ENCODE measurements at regions not wholly inside any gene's neighbourhood (a gene's known extent, or its start where the extent isn't known, plus 50 kb on each side); places are given as distances from the start of the nearest gene placed in this dataset.

GRCh38 chr9:80789831-80790230, 899.5 kb downstream of the TLE1 start:
- no peak for TF ChIP-seq TBP (IDR thresholded peaks at IDR 0.05; ENCODE audit: low read depth, low read length)
- TF ChIP-seq ATF2 (IDR thresholded peaks at IDR 0.05; ENCODE audit: low read length), result no peak
- TF ChIP-seq PHF8 (conservative IDR thresholded peaks at IDR 0.05; ENCODE audit: low read depth, low read length), result no peak
- no peak for TF ChIP-seq TEAD4 (IDR thresholded peaks at IDR 0.05; ENCODE audit: low read depth, low read length)
- TF ChIP-seq NANOG (IDR thresholded peaks at IDR 0.05; ENCODE audit: insufficient read depth, low read depth, low read length, poor library complexity, severe bottlenecking), result no peak
- CTCF ChIA-PET (ENCODE audit: partially characterized antibody), result no interaction called here
- Histone ChIP-seq H3K23ac (ENCODE audit: insufficient read length) (no peak overlapping the region), H3K4me2 (ENCODE audit: insufficient read depth in 1 of 2, low read depth in 2 of 2, low read length in 2 of 2) (no peak overlapping the region), H3K36me3 (ENCODE audit: control insufficient read depth in 2 of 4, insufficient read depth in 4 of 4, low read length in 3 of 4) (no peaks in the 10 kb centered on the region), H2BK12ac (ENCODE audit: low read depth, low read length) (no peak overlapping the region), H4K20me1 (replicated peaks in 1 of 2; ENCODE audit: control insufficient read depth in 1 of 2, insufficient read depth in 2 of 2, low read length in 2 of 2) (no peaks in the 10 kb centered on the region), H3K23me2 (ENCODE audit: low read depth, low read length) (no peaks in the 10 kb centered on the region), H3K14ac (ENCODE audit: insufficient read length) (no peak overlapping the region), H2BK20ac (ENCODE audit: low read length) (no peak overlapping the region), H2AK5ac (ENCODE audit: low read depth, low read length) (no peak overlapping the region), H3K27ac (ENCODE audit: low read depth, low read length) (no peak overlapping the region), H2BK15ac (ENCODE audit: low read length) (no peak overlapping the region), H3K56ac (replicated peaks; ENCODE audit: insufficient read length, low read depth, low read length) (no peak overlapping the region), H4K5ac (ENCODE audit: insufficient read length, low read depth, low read length) (no peak overlapping the region), H3K27me3 (replicated peaks in 1 of 4; ENCODE audit: control insufficient read depth in 3 of 4, extremely low read depth in 1 of 4, insufficient read depth in 3 of 4, low read length in 3 of 4) (no peaks in the 10 kb centered on the region), H4K8ac (ENCODE audit: extremely low read depth, insufficient read depth, low read length) (no peak overlapping the region), H3K9me3 (ENCODE audit: insufficient read depth in 2 of 2, low read depth in 1 of 2, low read length in 1 of 2) (no peaks in the 10 kb centered on the region), H2BK5ac (ENCODE audit: low read depth, low read length) (no peak overlapping the region), H3K4ac (replicated peaks; ENCODE audit: insufficient read length, low read depth, low read length) (no peak overlapping the region), H3K79me1 (ENCODE audit: low read depth, low read length) (no peaks in the 10 kb centered on the region), H4K91ac (replicated peaks; ENCODE audit: insufficient read length, low read length) (no peak overlapping the region), H3K18ac (ENCODE audit: extremely low read depth, low read length) (no peak overlapping the region), H2AFZ (ENCODE audit: low read length) (no peak overlapping the region), H2BK120ac (replicated peaks; ENCODE audit: low read depth, low read length) (no peak overlapping the region), H3K4me1 (replicated peaks in 1 of 4; ENCODE audit: control insufficient read depth in 3 of 4, insufficient read depth in 4 of 4, low read length in 3 of 4) (no peaks in the 10 kb centered on the region), H3K4me3 (ENCODE audit: extremely low read depth in 1 of 4, insufficient read depth in 2 of 4, low read depth in 3 of 4, low read length in 4 of 4) (no peak overlapping the region), H3K79me2 (ENCODE audit: control insufficient read depth in 1 of 2, insufficient read depth in 2 of 2, low read length in 2 of 2) (no peaks in the 10 kb centered on the region), H3K9ac (replicated peaks in 1 of 4; ENCODE audit: extremely low read depth in 1 of 4, low read depth in 3 of 4, low read length in 3 of 4) (no peak overlapping the region)
- WGBS, 2 experiments (ENCODE audit: extremely low coverage in 1 of 2, insufficient coverage in 1 of 2, insufficient read length in 1 of 2, insufficient replicate concordance in 2 of 2, low coverage in 1 of 2, low lambda C conversion rate in 2 of 2, missing lambda C conversion rate in 1 of 2), result 98% methylated on average over 5 of the region's 5 CpGs; no CpG with 5 or more reads in 1 of the 2 experiments
- DNase-seq (ENCODE audit: low read depth in 1 of 2, low spot score in 2 of 2) (no peak), FAIRE-seq (no peak)
- POLR2A ChIA-PET (ENCODE audit: partially characterized antibody), result no interaction called here
